Mesodermal cell (in vitro differentiated cells): ENCODE measurements at regions not wholly inside any gene's neighbourhood (a gene's known extent, or its start where the extent isn't known, plus 50 kb on each side); places are given as distances from the start of the nearest gene placed in this dataset.

Experiments used
- H3K27ac ChIP-seq: 2 replicates; pipeline ENCODE4 v1.7.0; 2013; ENCODE audit warnings: mild to moderate bottlenecking, low read depth, low read length, moderate library complexity; ENCODE audit not compliant: severe bottlenecking
- H3K36me3 ChIP-seq: 2 replicates; pipeline ENCODE4 v1.7.1; 2013; ENCODE audit warnings: mild to moderate bottlenecking, low read length, moderate library complexity; ENCODE audit not compliant: control insufficient read depth, insufficient read depth
- H3K4me1 ChIP-seq: one replicate; pipeline ENCODE4 v1.7.1; 2013; ENCODE audit warnings: mild to moderate bottlenecking, low read length; ENCODE audit not compliant: insufficient read depth, control insufficient read depth, poor library complexity, severe bottlenecking
- H3K4me3 ChIP-seq: 2 replicates; pipeline ENCODE4 v1.7.0; 2013; ENCODE audit warnings: low read length, control low read depth, mild to moderate bottlenecking; ENCODE audit not compliant: insufficient read depth, poor library complexity, severe bottlenecking; ENCODE audit errors: extremely low read depth
- H3K9me3 ChIP-seq: 2 replicates; pipeline ENCODE4 v1.7.1; 2013; ENCODE audit warnings: mild to moderate bottlenecking, low read length, moderate library complexity; ENCODE audit not compliant: control insufficient read depth
- WGBS, 2 experiments: methylation state at CpG; one replicate each; pipeline ENCODE4 v1.1.5; 2013; ENCODE audit warnings: missing lambda C conversion rate in 2 of 2; ENCODE audit not compliant: insufficient coverage in 2 of 2; 5-methylcytosine and 5-hydroxymethylcytosine counted together

GRCh38 chr20:40207655-40208054, 481.4 kb downstream of the MAFB start:
- Histone ChIP-seq H3K4me1 (no peaks in the 10 kb centered on the region), H3K4me3 (no peak overlapping the region), H3K9me3 (no peaks in the 10 kb centered on the region), H3K27ac (no peak overlapping the region), H3K36me3 (no peaks in the 10 kb centered on the region)
- 100% methylated on average over 1 of the region's 1 CpG; no CpG with 5 or more reads in 1 of the 2 experiments for WGBS, 2 experiments

DNA sequence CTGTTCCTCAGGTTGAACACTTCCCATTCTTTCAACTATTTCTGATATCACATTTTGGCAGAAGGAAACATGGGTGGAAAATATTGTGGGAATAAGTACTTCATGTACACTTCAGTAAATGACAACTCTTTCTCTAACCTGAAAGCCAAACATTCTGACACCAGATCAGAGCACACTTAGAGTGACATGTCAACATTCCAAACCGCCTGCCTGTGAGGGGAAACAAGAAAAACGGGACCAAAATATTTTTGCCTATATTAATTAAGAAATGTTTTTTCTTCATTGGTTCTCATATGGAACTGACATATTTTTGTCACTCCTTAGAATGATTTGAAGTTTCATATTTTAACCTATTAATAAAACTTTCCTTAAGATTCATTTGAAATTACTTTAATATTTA, 483.1 kb downstream of the MAFB start:
- H3K27ac ChIP-seq, result no peak overlapping the region
- no peak overlapping the region for H3K4me3 ChIP-seq
- H3K36me3 ChIP-seq, result no peaks in the 10 kb centered on the region
- H3K9me3 ChIP-seq, result no peaks in the 10 kb centered on the region
- no peaks in the 10 kb centered on the region for H3K4me1 ChIP-seq
- no CpG with 5 or more reads among the region's 2 CpGs for WGBS, 2 experiments

GRCh38 chr20:40203032-40203431, 486.0 kb downstream of the MAFB start:
- no peaks in the 10 kb centered on the region for H3K4me1 ChIP-seq
- H3K4me3 ChIP-seq, result no peak overlapping the region
- no peaks in the 10 kb centered on the region for H3K9me3 ChIP-seq
- no peaks in the 10 kb centered on the region for H3K36me3 ChIP-seq
- H3K27ac ChIP-seq, result no peak overlapping the region
- 100% methylated on average over 1 of the region's 1 CpG; no CpG with 5 or more reads in 1 of the 2 experiments for WGBS, 2 experiments

- Histone ChIP-seq H3K36me3 (no peaks in the 10 kb centered on the region), H3K4me1 (no peaks in the 10 kb centered on the region), H3K4me3 (no peak overlapping the region), H3K9me3 (no peaks in the 10 kb centered on the region), H3K27ac (no peak overlapping the region)
- WGBS, 2 experiments, result 80 to 91% methylated on average over 1 to 3 of the region's 4 CpGs
These were observed 491.3 kb downstream of the MAFB start for GRCh38 chr20:40197691-40198090.

DNA sequence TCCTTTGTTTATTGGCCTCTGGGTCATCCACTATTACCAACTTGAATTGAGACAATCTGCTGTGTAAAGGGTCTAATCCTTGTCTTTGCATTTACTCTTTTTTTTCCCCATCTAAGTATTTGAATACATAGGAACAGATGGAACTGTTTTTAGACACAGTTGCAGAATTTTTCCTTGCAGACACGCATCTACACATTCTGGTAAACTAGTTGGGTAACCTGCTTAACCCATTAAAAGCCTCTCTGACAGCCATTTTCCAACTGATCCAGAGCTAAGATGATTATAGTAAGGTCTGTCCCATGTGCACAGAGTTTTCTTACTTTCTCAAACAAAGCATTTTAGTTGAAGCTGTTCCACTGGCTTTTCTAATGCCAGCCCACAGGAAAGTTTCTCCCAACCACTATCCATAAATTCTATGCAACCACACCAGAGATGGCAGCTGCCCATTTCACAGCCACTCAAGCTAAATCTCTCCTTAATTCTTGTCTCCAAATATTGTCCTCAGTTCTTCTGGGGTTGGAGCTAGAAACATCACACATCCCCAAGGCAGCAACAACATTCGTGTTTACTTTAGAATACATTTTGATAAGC, 492.1 kb downstream of the MAFB start:
- no peaks in the 10 kb centered on the region for H3K9me3 ChIP-seq
- H3K27ac ChIP-seq, result no peak overlapping the region
- no peaks in the 10 kb centered on the region for H3K36me3 ChIP-seq
- WGBS, 2 experiments, result 100% methylated on average over 1 of the region's 2 CpGs
- H3K4me1 ChIP-seq, result no peaks in the 10 kb centered on the region
- H3K4me3 ChIP-seq, result no peak overlapping the region

DNA sequence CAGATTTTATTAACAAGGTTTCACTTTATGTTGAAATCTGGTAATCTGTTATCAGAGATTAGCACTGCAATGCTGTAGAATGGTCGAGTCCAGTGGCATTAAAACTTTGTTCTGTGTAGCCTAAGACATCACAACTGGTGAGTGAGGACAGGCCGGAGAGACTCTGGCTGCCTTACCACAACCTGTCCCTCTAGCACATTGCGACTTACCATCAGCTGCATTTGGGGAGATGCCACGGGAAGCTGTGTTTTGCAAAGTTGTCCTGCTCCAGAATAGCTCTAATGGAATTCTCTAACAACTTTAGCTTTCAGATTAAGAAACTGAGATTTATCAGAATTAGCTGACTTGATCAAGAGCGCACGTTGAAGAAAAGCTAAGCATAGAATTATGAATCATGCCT, 493.3 kb downstream of the MAFB start:
- 80 to 91% methylated on average over 4 to 6 of the region's 6 CpGs for WGBS, 2 experiments
- Histone ChIP-seq H3K4me3 (no peak overlapping the region), H3K4me1 (no peaks in the 10 kb centered on the region), H3K27ac (no peak overlapping the region), H3K36me3 (no peaks in the 10 kb centered on the region), H3K9me3 (no peaks in the 10 kb centered on the region)

- H3K4me3 ChIP-seq, result no peak overlapping the region
- no peaks in the 10 kb centered on the region for H3K9me3 ChIP-seq
These were observed 496.5 kb downstream of the MAFB start for GRCh38 chr20:40192529-40192928.

DNA sequence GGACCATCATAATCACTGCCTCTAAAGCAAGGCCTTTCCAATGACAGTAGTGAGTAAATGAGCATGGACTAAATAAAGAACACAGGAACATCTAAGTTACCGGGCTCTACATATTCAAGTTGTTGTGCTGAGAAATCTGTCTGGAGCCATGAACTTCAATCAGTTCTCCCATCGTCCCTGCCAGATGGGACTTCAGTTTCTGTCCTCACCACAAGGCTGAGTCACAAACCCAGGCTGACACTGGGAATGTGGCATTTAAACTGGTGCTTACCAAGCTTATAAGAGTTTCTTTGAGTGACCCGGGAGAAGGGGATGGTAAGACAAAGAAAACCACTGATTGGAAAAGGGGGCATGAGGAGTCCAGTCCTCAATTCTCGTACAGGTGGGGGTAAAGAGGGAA, 497.0 kb downstream of the MAFB start:
- H3K36me3 ChIP-seq, result no peaks in the 10 kb centered on the region
- H3K9me3 ChIP-seq, result no peaks in the 10 kb centered on the region
- 89 to 100% methylated on average over 2 of the region's 4 CpGs for WGBS, 2 experiments
- no peak overlapping the region for H3K4me3 ChIP-seq
- no peak overlapping the region for H3K27ac ChIP-seq
- H3K4me1 ChIP-seq, result no peaks in the 10 kb centered on the region

More at GRCh38 chr20:40192529-40192928, 496.5 kb downstream of the MAFB start:
- H3K36me3 ChIP-seq, result no peaks in the 10 kb centered on the region
- no peak overlapping the region for H3K27ac ChIP-seq
- H3K4me1 ChIP-seq, result no peaks in the 10 kb centered on the region

- Histone ChIP-seq H3K4me3 (no peak overlapping the region), H3K9me3 (no peaks in the 10 kb centered on the region), H3K4me1 (no peaks in the 10 kb centered on the region), H3K27ac (no peak overlapping the region), H3K36me3 (no peaks in the 10 kb centered on the region)
- WGBS, 2 experiments, result 100% methylated on average over 1 to 3 of the region's 4 CpGs
These were observed 497.5 kb downstream of the MAFB start for GRCh38 chr20:40191573-40191972.

- WGBS, 2 experiments, result 100% methylated on average over 2 of the region's 2 CpGs; no CpG with 5 or more reads in 1 of the 2 experiments
- no peak overlapping the region for H3K4me3 ChIP-seq
- H3K36me3 ChIP-seq, result no peaks in the 10 kb centered on the region
- no peak overlapping the region for H3K27ac ChIP-seq
- no peaks in the 10 kb centered on the region for H3K4me1 ChIP-seq
- H3K9me3 ChIP-seq, result no peaks in the 10 kb centered on the region
These were observed 499.4 kb downstream of the MAFB start for GRCh38 chr20:40189621-40190020.

GRCh38 chr20:40188319-40188718, 500.7 kb downstream of the MAFB start:
- H3K36me3 ChIP-seq, result no peaks in the 10 kb centered on the region
- no peaks in the 10 kb centered on the region for H3K9me3 ChIP-seq
- WGBS, 2 experiments, result 100% methylated on average over 1 to 2 of the region's 2 CpGs
- no peak overlapping the region for H3K27ac ChIP-seq
- no peaks in the 10 kb centered on the region for H3K4me1 ChIP-seq
- no peak overlapping the region for H3K4me3 ChIP-seq
